ENCODE measurements at regions not wholly inside any gene's neighbourhood (a gene's known extent, or its start where the extent isn't known, plus 50 kb on each side); places are given as distances from the start of the nearest gene placed in this dataset.

- no peak for TF ChIP-seq ZFX (IDR thresholded peaks at IDR 0.05; ENCODE audit: borderline replicate concordance)
- TF ChIP-seq, protein P1, sequence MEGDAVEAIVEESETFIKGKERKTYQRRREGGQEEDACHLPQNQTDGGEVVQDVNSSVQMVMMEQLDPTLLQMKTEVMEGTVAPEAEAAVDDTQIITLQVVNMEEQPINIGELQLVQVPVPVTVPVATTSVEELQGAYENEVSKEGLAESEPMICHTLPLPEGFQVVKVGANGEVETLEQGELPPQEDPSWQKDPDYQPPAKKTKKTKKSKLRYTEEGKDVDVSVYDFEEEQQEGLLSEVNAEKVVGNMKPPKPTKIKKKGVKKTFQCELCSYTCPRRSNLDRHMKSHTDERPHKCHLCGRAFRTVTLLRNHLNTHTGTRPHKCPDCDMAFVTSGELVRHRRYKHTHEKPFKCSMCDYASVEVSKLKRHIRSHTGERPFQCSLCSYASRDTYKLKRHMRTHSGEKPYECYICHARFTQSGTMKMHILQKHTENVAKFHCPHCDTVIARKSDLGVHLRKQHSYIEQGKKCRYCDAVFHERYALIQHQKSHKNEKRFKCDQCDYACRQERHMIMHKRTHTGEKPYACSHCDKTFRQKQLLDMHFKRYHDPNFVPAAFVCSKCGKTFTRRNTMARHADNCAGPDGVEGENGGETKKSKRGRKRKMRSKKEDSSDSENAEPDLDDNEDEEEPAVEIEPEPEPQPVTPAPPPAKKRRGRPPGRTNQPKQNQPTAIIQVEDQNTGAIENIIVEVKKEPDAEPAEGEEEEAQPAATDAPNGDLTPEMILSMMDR (IDR thresholded peaks at IDR 0.05), result no peak
- no peak overlapping the region for H3K27ac ChIP-seq
Observed at GRCh38 chr6:104357928-104358327, 501.8 kb downstream of the HACE1 start.

GRCh38 chr6:104356197-104356596 is 503.5 kb downstream of the HACE1 start:
- H3K27ac ChIP-seq, result no peak overlapping the region
- TF ChIP-seq, protein P1 (IDR thresholded peaks at IDR 0.05), result no peak
- no peak for TF ChIP-seq ZFX (IDR thresholded peaks at IDR 0.05; ENCODE audit: borderline replicate concordance)

- no peak overlapping the region for H3K27ac ChIP-seq
Observed at GRCh38 chr6:104349191-104349590, 510.5 kb downstream of the HACE1 start.

GRCh38 chr6:104344223-104344622 is 515.5 kb downstream of the HACE1 start:
- TF ChIP-seq ZFX (IDR thresholded peaks at IDR 0.05; ENCODE audit: borderline replicate concordance), result no peak
- TF ChIP-seq, protein P1 (IDR thresholded peaks at IDR 0.05), result no peak
- no peak overlapping the region for H3K27ac ChIP-seq

More at GRCh38 chr6:104349191-104349590, 510.5 kb downstream of the HACE1 start:
- TF ChIP-seq ZFX (IDR thresholded peaks at IDR 0.05; ENCODE audit: borderline replicate concordance), result no peak
- TF ChIP-seq, protein P1 (IDR thresholded peaks at IDR 0.05), result no peak

DNA sequence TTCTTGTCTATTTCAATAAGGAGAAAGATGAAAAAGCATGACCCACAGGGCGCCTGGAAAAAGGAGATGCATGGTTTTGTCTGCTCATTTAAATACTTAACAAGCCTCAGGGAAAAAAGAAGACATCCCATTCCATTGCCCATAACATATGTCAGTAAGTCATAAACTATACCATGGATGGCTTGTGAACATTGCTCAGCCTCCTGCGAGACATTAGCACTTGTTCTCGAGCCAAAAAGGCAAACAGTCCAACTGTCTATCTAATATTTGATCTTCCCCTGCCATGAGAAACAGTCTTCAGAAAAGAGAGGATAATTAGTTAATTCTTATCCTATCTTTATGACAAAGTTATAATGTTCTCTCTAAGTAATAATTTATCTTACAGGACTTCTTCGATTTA is 527.4 kb downstream of the HACE1 start:
- H3K27ac ChIP-seq, result peak overlapping the region; percentile 31; the same call in 1 of the 2 replicates
- TF ChIP-seq ZFX (IDR thresholded peaks at IDR 0.05; ENCODE audit: borderline replicate concordance), result no peak
- TF ChIP-seq, protein P1 (IDR thresholded peaks at IDR 0.05), result no peak

- no peak overlapping the region for H3K27ac ChIP-seq
- no peak for TF ChIP-seq ZFX (IDR thresholded peaks at IDR 0.05; ENCODE audit: borderline replicate concordance)
- TF ChIP-seq, protein P1 (IDR thresholded peaks at IDR 0.05), result no peak
Observed at GRCh38 chr6:104326173-104327001, 533.3 kb downstream of the HACE1 start.

All from 22Rv1 (cell line).